GM23338 (cell line): ENCODE measurements at regions not wholly inside any gene's neighbourhood (a gene's known extent, or its start where the extent isn't known, plus 50 kb on each side); places are given as distances from the start of the nearest gene placed in this dataset.

Source experiments
- ATAC-seq: fragments of 200-7000 bp; cut with Tn5 transposase; 3 replicates; pipeline ENCODE4 v1.9.1; 2020
- DNase-seq: peaks from one replicate; pipeline ENCODE4 v3.0.0-alpha.2; 2015; ENCODE audit warnings: low spot score
- H2AFZ ChIP-seq: fragments of 200-600 bp; sonication (generic); 2 replicates; pipeline ENCODE4 v1.8.0; 2016; ENCODE audit warnings: antibody characterized with exemption, mild to moderate bottlenecking, moderate library complexity
- H3F3A ChIP-seq: fragments of 200-600 bp; sonication (generic); replicated peaks from 2 replicates; pipeline ENCODE4 v1.8.0; 2017; ENCODE audit warnings: antibody characterized with exemption, mixed run types, low read depth
- H3K27ac ChIP-seq: fragments of 200-600 bp; sonication (generic); 2 replicates; pipeline ENCODE4 v1.6.1; 2016; ENCODE audit warnings: low read depth
- H3K27me3 ChIP-seq: fragments of 200-600 bp; sonication (generic); 2 replicates; pipeline ENCODE4 v1.8.0; 2016; ENCODE audit warnings: mild to moderate bottlenecking, mixed run types, moderate library complexity; ENCODE audit not compliant: insufficient read depth
- H3K36me3 ChIP-seq: fragments of 200-600 bp; sonication (generic); 2 replicates; pipeline ENCODE4 v1.8.0; 2016; ENCODE audit warnings: mild to moderate bottlenecking; ENCODE audit not compliant: insufficient read depth
- H3K4me1 ChIP-seq: fragments of 200-600 bp; sonication (generic); 2 replicates; pipeline ENCODE4 v1.8.0; 2016; ENCODE audit warnings: mild to moderate bottlenecking, moderate library complexity; ENCODE audit not compliant: insufficient read depth
- H3K4me2 ChIP-seq: fragments of 200-600 bp; sonication (generic); 2 replicates; pipeline ENCODE4 v1.7.1; 2017; ENCODE audit warnings: mixed run types
- H3K4me3 ChIP-seq: fragments of 200-600 bp; sonication (generic); 2 replicates; pipeline ENCODE4 v1.6.1; 2016; ENCODE audit warnings: mixed run types
- H3K79me2 ChIP-seq: fragments of 200-600 bp; sonication (generic); replicated peaks from 2 replicates; pipeline ENCODE4 v1.8.0; 2017; ENCODE audit warnings: mild to moderate bottlenecking; ENCODE audit not compliant: insufficient read depth
- H3K9me2 ChIP-seq: fragments of 200-600 bp; sonication (generic); 2 replicates; pipeline ENCODE4 v1.8.0; 2017; ENCODE audit not compliant: insufficient read depth
- H4K20me1 ChIP-seq: fragments of 200-600 bp; sonication (generic); replicated peaks from 2 replicates; pipeline ENCODE4 v1.8.0; 2017; ENCODE audit warnings: mild to moderate bottlenecking; ENCODE audit not compliant: insufficient read depth
- H3K27ac Mint-ChIP-seq: 2 replicates; pipeline ENCODE4 v1.8.0; 2020; ENCODE audit warnings: inconsistent platforms, mild to moderate bottlenecking, moderate library complexity, mixed read lengths
- H3K27me3 Mint-ChIP-seq: 3 replicates; pipeline ENCODE4 v1.8.0; 2022; ENCODE audit warnings: low read depth, mild to moderate bottlenecking, moderate library complexity, mixed read lengths, inconsistent platforms; ENCODE audit not compliant: insufficient read depth, poor library complexity
- H3K36me3 Mint-ChIP-seq: 3 replicates; pipeline ENCODE4 v1.8.0; 2021; ENCODE audit warnings: low read depth, mild to moderate bottlenecking, inconsistent platforms, moderate library complexity, mixed read lengths
- H3K4me1 Mint-ChIP-seq: 3 replicates; pipeline ENCODE4 v1.8.0; 2020; ENCODE audit warnings: mild to moderate bottlenecking, inconsistent platforms, mixed read lengths
- H3K4me3 Mint-ChIP-seq: 3 replicates; pipeline ENCODE4 v1.8.0; 2021; ENCODE audit warnings: moderate library complexity, mild to moderate bottlenecking, inconsistent platforms, mixed read lengths
- H3K9me3 Mint-ChIP-seq: 3 replicates; pipeline ENCODE4 v1.8.0; 2020; ENCODE audit warnings: moderate library complexity, mild to moderate bottlenecking, inconsistent platforms, mixed read lengths
- CREB1 ChIP-seq: fragments of 250-450 bp; sonication (Bioruptor Pico); IDR thresholded peaks from 2 replicates; pipeline ENCODE4 v1.5.0; 2020; ENCODE audit warnings: low read depth, mild to moderate bottlenecking, moderate library complexity
- CTCF ChIP-seq, 2 experiments: fragments of 200-600 bp in 1 of 2; sonication (generic) in 1 of 2; conservative IDR thresholded peaks; 2 replicates each; pipeline versions ENCODE4 v1.5.1 to v1.6.1; 2016 to 2017; ENCODE audit warnings: antibody characterized with exemption in 2 of 2, low read depth in 2 of 2, mild to moderate bottlenecking in 2 of 2, moderate library complexity in 1 of 2
- ETS1 ChIP-seq: IDR thresholded peaks from 2 replicates; pipeline ENCODE4 v1.6.1; 2016; ENCODE audit warnings: antibody characterized with exemption
- EZH2 ChIP-seq: fragments of 200-600 bp; sonication (generic); IDR thresholded peaks from one replicate; pipeline ENCODE4 v1.8.0; 2017; ENCODE audit warnings: antibody characterized with exemption, mild to moderate bottlenecking, low read depth; ENCODE audit not compliant: unreplicated experiment
- EZH2phosphoT487 ChIP-seq: fragments of 200-600 bp; sonication (generic); IDR thresholded peaks from one replicate; pipeline ENCODE4 v1.8.1; 2018; ENCODE audit warnings: antibody characterized with exemption; ENCODE audit not compliant: unreplicated experiment
- JUNB ChIP-seq: IDR thresholded peaks from one replicate; pipeline ENCODE4 v1.6.1; 2016; ENCODE audit warnings: antibody characterized with exemption; ENCODE audit not compliant: unreplicated experiment
- NANOG ChIP-seq: IDR thresholded peaks from 2 replicates; pipeline ENCODE4 v1.6.1; 2016; ENCODE audit warnings: antibody characterized with exemption, borderline replicate concordance
- POLR2AphosphoS5 ChIP-seq: IDR thresholded peaks from 2 replicates; pipeline ENCODE4 v1.6.1; 2016; ENCODE audit warnings: antibody characterized with exemption, low read depth
- REST ChIP-seq: IDR thresholded peaks from one replicate; pipeline ENCODE4 v1.6.1; 2018; ENCODE audit warnings: antibody characterized with exemption; ENCODE audit not compliant: unreplicated experiment
- STAT1 ChIP-seq: IDR thresholded peaks from one replicate; pipeline ENCODE4 v1.6.1; 2016; ENCODE audit warnings: antibody characterized with exemption; ENCODE audit not compliant: unreplicated experiment
- ZNF114 ChIP-seq: fragments of 250-450 bp; sonication (Bioruptor Pico); IDR thresholded peaks from 2 replicates; pipeline ENCODE4 v1.5.0; 2020; ENCODE audit warnings: mild to moderate bottlenecking, moderate library complexity
- ZNF331 ChIP-seq: fragments of 250-450 bp; sonication (Bioruptor Pico); IDR thresholded peaks from 2 replicates; pipeline ENCODE4 v1.5.0; 2020; ENCODE audit warnings: low read depth, mild to moderate bottlenecking, moderate library complexity
- ZNF462 ChIP-seq: fragments of 250-450 bp; sonication (Bioruptor Pico); IDR thresholded peaks from 2 replicates; pipeline ENCODE4 v1.5.0; 2020; ENCODE audit warnings: mild to moderate bottlenecking, moderate library complexity

GRCh38 chr4:126959056-126959745, 673.6 kb upstream of the INTU start:
- H3K36me3 ChIP-seq = no peaks in the 10 kb centered on the region
- no peaks in the 10 kb centered on the region for H3K79me2 ChIP-seq
- H4K20me1 ChIP-seq = no peaks in the 10 kb centered on the region
- Mint-ChIP-seq H3K4me3 (no peak overlapping the region), H3K27me3 (no peaks in the 10 kb centered on the region), H3K4me1 (peaks cover 12% of the 10 kb centered on the region), H3K9me3 (no peaks in the 10 kb centered on the region; the same call in 2 of the 3 replicates), H3K36me3 (no peaks in the 10 kb centered on the region), H3K27ac (peak overlapping the region; percentile 50)
- H3K27ac ChIP-seq = no peak overlapping the region
- H3K4me3 ChIP-seq = no peak overlapping the region
- H3K4me1 ChIP-seq = peaks cover 6% of the 10 kb centered on the region; the same call in 1 of the 2 replicates
- no peak for TF ChIP-seq EZH2
- TF ChIP-seq ZNF331 = no peak
- no peak for TF ChIP-seq ETS1
- no peak for TF ChIP-seq NANOG
- no peak for TF ChIP-seq CREB1 (CRISPR knock-in tag)
- TF ChIP-seq ZNF114 (CRISPR knock-in tag) = no peak
- no peak for TF ChIP-seq JUNB
- TF ChIP-seq ZNF462 = no peak
- no peak for TF ChIP-seq REST
- no peak for TF ChIP-seq EZH2phosphoT487
- TF ChIP-seq CTCF (conservative IDR thresholded peaks at IDR 0.05; ENCODE audit: low read depth in 2 of 2) = no peak
- no peak for TF ChIP-seq STAT1
- no peak for TF ChIP-seq POLR2AphosphoS5
- DNase-seq (no peak), ATAC-seq (no peak)
- H3F3A ChIP-seq = no peaks in the 10 kb centered on the region
- peak overlapping the region; percentile 20; the same call in 1 of the 2 replicates for H2AFZ ChIP-seq
- H3K4me2 ChIP-seq = 0 out of 2 replicates have a peak overlapping the region, but pooled peaks have one; percentile 9
- no peaks in the 10 kb centered on the region for H3K9me2 ChIP-seq
- no peaks in the 10 kb centered on the region for H3K27me3 ChIP-seq
